ENCODE measurements at regions not wholly inside any gene's neighbourhood (a gene's known extent, or its start where the extent isn't known, plus 50 kb on each side); places are given as distances from the start of the nearest gene placed in this dataset.

GRCh38 chrX:43018031-43018430, 240.1 kb upstream of the PPP1R2C start:
- DNase-seq: no peak

- DNase-seq: no peak
Measured at GRCh38 chrX:43019021-43019420, 241.1 kb upstream of the PPP1R2C start.

GRCh38 chrX:43025806-43026315, 247.9 kb upstream of the PPP1R2C start:
- no peak for DNase-seq

- DNase-seq: no peak
Measured at GRCh38 chrX:43064096-43064495, 286.1 kb upstream of the PPP1R2C start.

GRCh38 chrX:43065978-43066377, 288.0 kb upstream of the PPP1R2C start:
- DNase-seq: no peak

- DNase-seq: no peak
Measured at GRCh38 chrX:43068639-43069038, 290.7 kb upstream of the PPP1R2C start.

GRCh38 chrX:43083016-43083415, 305.1 kb upstream of the PPP1R2C start:
- no peak for DNase-seq

- DNase-seq: no peak
Measured at GRCh38 chrX:43087830-43088229, 309.9 kb upstream of the PPP1R2C start.

GRCh38 chrX:43096830-43097229, 318.9 kb upstream of the PPP1R2C start:
- DNase-seq: no peak

GRCh38 chrX:43106009-43106408, 328.0 kb upstream of the PPP1R2C start:
- DNase-seq: no peak

- no peak for DNase-seq
Measured at GRCh38 chrX:43108828-43109227, 330.9 kb upstream of the PPP1R2C start.

- DNase-seq: no peak
Measured at GRCh38 chrX:43121637-43122036, 343.7 kb upstream of the PPP1R2C start.

- DNase-seq: no peak
Measured at GRCh38 chrX:43139645-43140044, 361.7 kb upstream of the PPP1R2C start.

GRCh38 chrX:43140582-43140981, 362.6 kb upstream of the PPP1R2C start:
- DNase-seq: no peak

- DNase-seq: no peak
Measured at GRCh38 chrX:43141885-43142284, 363.9 kb upstream of the PPP1R2C start.

- DNase-seq: no peak
Measured at GRCh38 chrX:43148305-43148704, 370.3 kb upstream of the PPP1R2C start.

GRCh38 chrX:43165343-43165920, 387.5 kb upstream of the PPP1R2C start:
- DNase-seq: no peak

GRCh38 chrX:43166874-43167273, 388.9 kb upstream of the PPP1R2C start:
- DNase-seq: no peak

- DNase-seq: no peak
Measured at GRCh38 chrX:43175434-43175833, 397.5 kb upstream of the PPP1R2C start.

GRCh38 chrX:43176686-43177085, 398.7 kb upstream of the PPP1R2C start:
- DNase-seq: no peak

GRCh38 chrX:43188296-43188695, 410.3 kb upstream of the PPP1R2C start:
- DNase-seq: no peak

GRCh38 chrX:43211570-43211969, 433.6 kb upstream of the PPP1R2C start:
- no peak for DNase-seq

GRCh38 chrX:43218198-43218597, 437.9 kb upstream of the MAOA start:
- no peak for DNase-seq

- no peak for DNase-seq
Measured at GRCh38 chrX:43224496-43224895, 431.6 kb upstream of the MAOA start.

- no peak for DNase-seq
Measured at GRCh38 chrX:43225626-43226328, 430.3 kb upstream of the MAOA start.
